ENCODE measurements at regions not wholly inside any gene's neighbourhood (a gene's known extent, or its start where the extent isn't known, plus 50 kb on each side); places are given as distances from the start of the nearest gene placed in this dataset.
"Not testable (repeated sequence)": the region's sequence is repeated elsewhere in the genome, so short reads cannot be mapped to it uniquely, and the experiment has no call there.

- DNase-seq (ENCODE audit: extremely low spot score, insufficient read length, low read depth): no peak
- FAIRE-seq: no peak
Observed at GRCh38 chr7:156590212-156590611, 50.4 kb upstream of the RNF32 start.

GRCh38 chr7:156589808-156590207 is 50.8 kb upstream of the RNF32 start:
- no peak for FAIRE-seq
- no peak for DNase-seq (ENCODE audit: extremely low spot score, insufficient read length, low read depth)

GRCh38 chr7:156585926-156586325 is 54.6 kb upstream of the RNF32 start:
- FAIRE-seq: no peak
- no peak for DNase-seq (ENCODE audit: extremely low spot score, insufficient read length, low read depth)

- FAIRE-seq (no peak), DNase-seq (ENCODE audit: extremely low spot score, insufficient read length, low read depth) (no peak)
Observed at GRCh38 chr7:156585025-156585648, 55.4 kb upstream of the RNF32 start.

- DNase-seq (ENCODE audit: extremely low spot score, insufficient read length, low read depth): no peak
- no peak for FAIRE-seq
Observed at GRCh38 chr7:156582591-156583123, 57.9 kb upstream of the RNF32 start.

- FAIRE-seq (no peak), DNase-seq (ENCODE audit: extremely low spot score, insufficient read length, low read depth) (no peak)
Observed at GRCh38 chr7:156580036-156580435, 60.5 kb upstream of the RNF32 start.

- FAIRE-seq (no peak), DNase-seq (ENCODE audit: extremely low spot score, insufficient read length, low read depth) (no peak)
Observed at GRCh38 chr7:156579566-156579965, 61.0 kb upstream of the RNF32 start.

- DNase-seq (ENCODE audit: extremely low spot score, insufficient read length, low read depth) (no peak), FAIRE-seq (no peak)
Observed at GRCh38 chr7:156578978-156579430, 61.6 kb upstream of the RNF32 start.

- FAIRE-seq (no peak), DNase-seq (ENCODE audit: extremely low spot score, insufficient read length, low read depth) (no peak)
Observed at GRCh38 chr7:156578578-156578940, 62.0 kb upstream of the RNF32 start.

- no peak for DNase-seq (ENCODE audit: extremely low spot score, insufficient read length, low read depth)
- FAIRE-seq: no peak
Observed at GRCh38 chr7:156577645-156578577, 62.7 kb upstream of the RNF32 start.

- DNase-seq (ENCODE audit: extremely low spot score, insufficient read length, low read depth): no peak
- FAIRE-seq: no peak
Observed at GRCh38 chr7:156576216-156577058, 64.1 kb upstream of the RNF32 start.

- FAIRE-seq (no peak), DNase-seq (ENCODE audit: extremely low spot score, insufficient read length, low read depth) (no peak)
Observed at GRCh38 chr7:156568258-156568657, 72.3 kb upstream of the RNF32 start.

GRCh38 chr7:156566812-156567549 is 73.6 kb upstream of the RNF32 start:
- FAIRE-seq: no peak
- DNase-seq (ENCODE audit: extremely low spot score, insufficient read length, low read depth): no peak

GRCh38 chr7:156565002-156565401 is 75.6 kb upstream of the RNF32 start:
- DNase-seq (ENCODE audit: extremely low spot score, insufficient read length, low read depth); FAIRE-seq: not testable (repeated sequence)

GRCh38 chr7:156560696-156561095 is 79.9 kb upstream of the RNF32 start:
- FAIRE-seq: no peak
- no peak for DNase-seq (ENCODE audit: extremely low spot score, insufficient read length, low read depth)

GRCh38 chr7:156560075-156560474 is 80.5 kb upstream of the RNF32 start:
- FAIRE-seq (no peak), DNase-seq (ENCODE audit: extremely low spot score, insufficient read length, low read depth) (no peak)

- FAIRE-seq: no peak
- no peak for DNase-seq (ENCODE audit: extremely low spot score, insufficient read length, low read depth)
Observed at GRCh38 chr7:156559001-156559400, 81.6 kb upstream of the RNF32 start.

- no peak for DNase-seq (ENCODE audit: extremely low spot score, insufficient read length, low read depth)
- no peak for FAIRE-seq
Observed at GRCh38 chr7:156558198-156558597, 82.4 kb upstream of the RNF32 start.

GRCh38 chr7:156556083-156556482 is 84.5 kb upstream of the RNF32 start:
- no peak for FAIRE-seq
- no peak for DNase-seq (ENCODE audit: extremely low spot score, insufficient read length, low read depth)

GRCh38 chr7:156554488-156554887 is 86.1 kb upstream of the RNF32 start:
- DNase-seq (ENCODE audit: extremely low spot score, insufficient read length, low read depth): no peak
- FAIRE-seq: no peak

Measured in GM18507 (cell line).